Prostate gland (tissue), 2 donors: ENCODE measurements at regions not wholly inside any gene's neighbourhood (a gene's known extent, or its start where the extent isn't known, plus 50 kb on each side); places are given as distances from the start of the nearest gene placed in this dataset.
A peak's percentile ranks its signal among the peaks of the same experiment; 100 is the strongest.

Source experiments
- DNase-seq: peaks from one replicate; pipeline ENCODE4 v3.0.0-alpha.2; 2019; ENCODE audit warnings: low spot score
- H3K27ac ChIP-seq, 2 donors: fragments of 200-600 bp; sonication (generic); 2 replicates each; pipeline ENCODE4 v1.5.1; 2017 to 2019
- H3K27me3 ChIP-seq: fragments of 200-600 bp; sonication (generic); replicated peaks from 2 replicates; pipeline ENCODE4 v1.5.1; 2019; ENCODE audit not compliant: insufficient read depth
- H3K36me3 ChIP-seq, 2 donors: fragments of 200-600 bp; sonication (generic); 1 replicate in 1 of 2; 2 replicates in 1 of 2; pipeline versions ENCODE4 v1.5.1 to v1.8.1; 2017 to 2019
- H3K4me1 ChIP-seq: fragments of 200-600 bp; sonication (generic); replicated peaks from 2 replicates; pipeline ENCODE4 v1.5.1; 2019
- H3K4me3 ChIP-seq, 2 donors: fragments of 200-600 bp; sonication (generic); 2 replicates each; pipeline ENCODE4 v1.5.1; 2017 to 2019
- H3K9me3 ChIP-seq: fragments of 200-600 bp; sonication (generic); 2 replicates; pipeline ENCODE4 v1.5.1; 2017
- POLR2A ChIP-seq: fragments of 450-650 bp; IDR thresholded peaks from one replicate; pipeline ENCODE4 v1.6.1; 2016; ENCODE audit warnings: antibody characterized with exemption, mild to moderate bottlenecking
- POLR2AphosphoS5 ChIP-seq: sonication (generic); formaldehyde crosslinking; IDR thresholded peaks from one replicate; pipeline ENCODE4 v1.6.1; 2017; ENCODE audit warnings: antibody characterized with exemption
- whole genome bisulfite sequencing: methylation state at CpG from one replicate; pipeline ENCODE4 v1.1.5; 2018; 5-methylcytosine and 5-hydroxymethylcytosine counted together
- intact Hi-C: fragments of 100-400 bp; cut with DNase I; formaldehyde crosslinking; loops from one replicate; pipeline ENCODE4 v1.14.2; 2022
- TF ChIP-seq, protein P1 (sequence below), 4 experiments: fragments of 200-600 bp in 2 of 4; fragments of 450-650 bp in 2 of 4; sonication (generic) in 2 of 4; IDR thresholded peaks; 1 replicate in 3 of 4; 2 replicates in 1 of 4; pipeline ENCODE4 v1.5.1; 2016 to 2019; ENCODE audit warnings: antibody characterized with exemption in 4 of 4, mild to moderate bottlenecking in 2 of 4, moderate library complexity in 2 of 4

- H3K27ac ChIP-seq: no peak overlapping the region
- no peak for DNase-seq
- H3K36me3 ChIP-seq: no peaks in the 10 kb centered on the region
- no peaks in the 10 kb centered on the region for H3K4me1 ChIP-seq
- no peak overlapping the region for H3K4me3 ChIP-seq
- no peaks in the 10 kb centered on the region for H3K9me3 ChIP-seq
- intact Hi-C loops: no loop called here
- WGBS: 50% methylated on average over 2 of the region's 2 CpGs
- TF ChIP-seq POLR2AphosphoS5 (no peak), POLR2A (no peak)
- TF ChIP-seq, protein P1, sequence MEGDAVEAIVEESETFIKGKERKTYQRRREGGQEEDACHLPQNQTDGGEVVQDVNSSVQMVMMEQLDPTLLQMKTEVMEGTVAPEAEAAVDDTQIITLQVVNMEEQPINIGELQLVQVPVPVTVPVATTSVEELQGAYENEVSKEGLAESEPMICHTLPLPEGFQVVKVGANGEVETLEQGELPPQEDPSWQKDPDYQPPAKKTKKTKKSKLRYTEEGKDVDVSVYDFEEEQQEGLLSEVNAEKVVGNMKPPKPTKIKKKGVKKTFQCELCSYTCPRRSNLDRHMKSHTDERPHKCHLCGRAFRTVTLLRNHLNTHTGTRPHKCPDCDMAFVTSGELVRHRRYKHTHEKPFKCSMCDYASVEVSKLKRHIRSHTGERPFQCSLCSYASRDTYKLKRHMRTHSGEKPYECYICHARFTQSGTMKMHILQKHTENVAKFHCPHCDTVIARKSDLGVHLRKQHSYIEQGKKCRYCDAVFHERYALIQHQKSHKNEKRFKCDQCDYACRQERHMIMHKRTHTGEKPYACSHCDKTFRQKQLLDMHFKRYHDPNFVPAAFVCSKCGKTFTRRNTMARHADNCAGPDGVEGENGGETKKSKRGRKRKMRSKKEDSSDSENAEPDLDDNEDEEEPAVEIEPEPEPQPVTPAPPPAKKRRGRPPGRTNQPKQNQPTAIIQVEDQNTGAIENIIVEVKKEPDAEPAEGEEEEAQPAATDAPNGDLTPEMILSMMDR (IDR thresholded peaks at IDR 0.05): no peak
- no peaks in the 10 kb centered on the region for H3K27me3 ChIP-seq
Measured at GRCh38 chr21:38619480-38619879, 121.2 kb upstream of the ERG start.

DNA sequence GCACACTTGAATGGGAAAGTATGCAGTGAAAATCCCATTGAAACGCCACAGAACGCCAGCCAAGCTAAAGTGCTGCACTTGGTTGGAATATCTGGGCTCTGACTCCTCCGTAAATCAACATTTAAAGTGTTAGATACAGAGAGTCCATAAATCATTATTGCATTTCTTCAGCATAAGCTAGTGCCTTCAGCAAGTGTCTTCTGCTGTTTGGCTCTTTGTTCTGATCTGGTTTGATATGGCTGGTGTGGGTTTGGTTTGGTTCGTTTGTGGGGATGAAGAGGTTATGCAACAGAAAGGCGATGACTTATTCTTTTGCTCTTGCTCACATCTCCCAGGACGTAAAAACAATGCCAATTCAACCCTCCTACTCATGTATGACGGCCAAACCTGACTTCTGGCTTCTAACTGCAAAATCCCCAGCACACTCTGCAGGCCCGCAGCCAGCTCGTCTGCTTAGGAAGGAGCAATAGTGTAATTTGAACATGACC is 121.8 kb upstream of the ERG start:
- Histone ChIP-seq H3K36me3 (no peaks in the 10 kb centered on the region), H3K9me3 (no peaks in the 10 kb centered on the region), H3K4me3 (no peak overlapping the region), H3K27me3 (no peaks in the 10 kb centered on the region), H3K27ac (no peak overlapping the region), H3K4me1 (no peaks in the 10 kb centered on the region)
- TF ChIP-seq, protein P1 (IDR thresholded peaks at IDR 0.05): no peak
- peak; percentile 8 for TF ChIP-seq POLR2AphosphoS5
- no peak for TF ChIP-seq POLR2A
- 13% methylated on average over 9 of the region's 9 CpGs for WGBS
- intact Hi-C loops: no loop called here
- peak; percentile 43 for DNase-seq

GRCh38 chr21:38621132-38621531 is 122.9 kb upstream of the ERG start:
- intact Hi-C loops: no loop called here
- 96% methylated on average over 3 of the region's 3 CpGs for WGBS
- TF ChIP-seq, protein P1 (IDR thresholded peaks at IDR 0.05): no peak
- no peak for TF ChIP-seq POLR2AphosphoS5
- TF ChIP-seq POLR2A: no peak
- no peaks in the 10 kb centered on the region for H3K27me3 ChIP-seq
- H3K4me1 ChIP-seq: no peaks in the 10 kb centered on the region
- no peak for DNase-seq
- H3K27ac ChIP-seq: no peak overlapping the region
- no peak overlapping the region for H3K4me3 ChIP-seq
- H3K36me3 ChIP-seq: no peaks in the 10 kb centered on the region
- no peaks in the 10 kb centered on the region for H3K9me3 ChIP-seq

DNA sequence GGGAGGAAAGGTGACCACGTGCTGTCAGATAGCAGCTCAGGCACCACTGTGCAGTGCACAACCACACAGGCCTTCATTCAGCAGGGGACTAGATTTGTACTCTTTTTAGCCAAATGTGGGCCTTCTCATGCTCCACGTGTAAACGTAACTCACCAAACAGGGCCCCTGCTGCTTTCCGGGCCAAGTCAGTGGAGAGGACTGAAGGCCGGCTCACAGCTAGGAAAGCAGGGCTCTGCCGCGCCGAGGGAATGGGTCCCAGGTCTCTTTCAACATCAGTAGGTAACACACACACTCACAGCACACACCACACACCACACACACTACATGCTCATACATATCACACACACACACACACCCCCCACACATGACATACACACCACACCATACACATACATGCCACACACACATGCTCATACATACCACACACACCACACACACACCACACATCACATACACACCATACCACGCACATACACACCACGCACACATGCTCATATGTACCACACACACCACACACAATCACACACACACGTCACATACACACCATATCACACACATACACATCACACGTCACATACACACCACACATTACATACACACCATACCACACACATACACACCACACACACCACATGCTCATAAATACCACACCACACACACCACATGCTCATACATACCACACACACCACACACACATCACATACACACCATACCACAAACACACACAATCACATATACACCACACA is 124.0 kb upstream of the ERG start:
- Histone ChIP-seq H3K9me3 (no peaks in the 10 kb centered on the region), H3K4me3 (no peak overlapping the region), H3K27ac (no peak overlapping the region), H3K36me3 (no peaks in the 10 kb centered on the region), H3K4me1 (no peaks in the 10 kb centered on the region), H3K27me3 (no peaks in the 10 kb centered on the region)
- WGBS: 97% methylated on average over 12 of the region's 12 CpGs
- no peak for DNase-seq
- no peak for TF ChIP-seq POLR2AphosphoS5
- TF ChIP-seq, protein P1 (IDR thresholded peaks at IDR 0.05): no peak
- intact Hi-C loops: no loop called here

DNA sequence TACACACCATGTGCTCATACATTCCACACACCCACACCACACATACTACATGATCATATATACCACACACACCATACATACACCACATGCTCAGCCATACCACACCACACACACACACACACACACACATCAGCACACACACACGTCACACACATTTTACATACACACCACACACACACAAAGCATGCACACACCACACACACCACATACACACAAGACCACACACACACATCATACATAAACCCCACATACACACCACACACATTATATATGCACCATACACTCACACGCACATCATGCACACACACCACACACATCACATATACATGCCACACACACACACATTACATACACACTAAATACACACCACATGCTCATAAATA is 124.5 kb upstream of the ERG start:
- no peaks in the 10 kb centered on the region for H3K4me1 ChIP-seq
- TF ChIP-seq, protein P1 (IDR thresholded peaks at IDR 0.05): no peak
- H3K27ac ChIP-seq: no peak overlapping the region
- no peaks in the 10 kb centered on the region for H3K36me3 ChIP-seq
- DNase-seq: no peak
- H3K9me3 ChIP-seq: no peaks in the 10 kb centered on the region
- 46% methylated on average over 2 of the region's 2 CpGs for WGBS
- H3K4me3 ChIP-seq: no peak overlapping the region
- H3K27me3 ChIP-seq: no peaks in the 10 kb centered on the region
- intact Hi-C loops: no loop called here
